Heart left ventricle (tissue), 13 donors: ENCODE measurements at regions not wholly inside any gene's neighbourhood (a gene's known extent, or its start where the extent isn't known, plus 50 kb on each side); places are given as distances from the start of the nearest gene placed in this dataset.

Source experiments
- CTCF ChIP-seq, 12 donors: fragments of 200-600 bp; sonication (generic) in 4 of 12; IDR thresholded peaks; one replicate each; pipeline versions ENCODE4 v1.5.0 to v1.8.0; 2018 to 2022; ENCODE audit warnings: antibody characterized with exemption in 12 of 12, mild to moderate bottlenecking in 5 of 12
- POLR2A ChIP-seq, 2 donors: fragments of 450-650 bp; IDR thresholded peaks; one replicate each; pipeline ENCODE4 v1.6.1; 2017; ENCODE audit warnings: antibody characterized with exemption in 2 of 2, mild to moderate bottlenecking in 2 of 2, moderate library complexity in 2 of 2
- donor health status: ischemic (EF 13 %, LVEDD 7.1; RV severe dilation, severe dysfunction).
- donor health status: DM: no; HTN: yes; CAD: no.
- donor health status: DM: no; HTN: no; CAD: no.
- donor health status: ischemic (EF 25% LVEDD 6.9; RV normal size, moderate dysfunction).
- donor health status: ischemic (EF 25% LVEDD 5.7; RV mildly dilated, moderate dysfunction).
- donor health status: ischemic (EF 35%, LVEDD 5.7; RV mildly dilated, moderate dysfunction).
- donor health status: nonischemic (EF 11% LVEDD 7.7; RV severe dilation, severe dysfunction).
- donor health status: DM: yes; HTN: yes; CAD: no.
- donor health status: PGD.
- donor health status: ischemic (EF 29% LVEDD 5.4; RV normal size, mild dysfunction).
- donor health status: nonischemic (EF 23%, LVEDD 6.1; RV moderate dilation, normal function).

- TF ChIP-seq CTCF (IDR thresholded peaks at IDR 0.05) (no peak), POLR2A (IDR thresholded peaks at IDR 0.05) (no peak)
Measured at GRCh38 chr10:46215426-46215825, 71.4 kb upstream of the ANTXRL start.
